H1 (cell line): ENCODE measurements at regions not wholly inside any gene's neighbourhood (a gene's known extent, or its start where the extent isn't known, plus 50 kb on each side); places are given as distances from the start of the nearest gene placed in this dataset.

Experiments
- GABPA ChIP-seq: IDR thresholded peaks from 2 replicates; pipeline ENCODE4 v1.6.1; 2011; ENCODE audit warnings: mild to moderate bottlenecking, low read length, moderate library complexity, borderline replicate concordance; ENCODE audit not compliant: insufficient read depth
- GTF2F1 ChIP-seq: IDR thresholded peaks from 2 replicates; pipeline ENCODE4 v1.6.1; 2012; ENCODE audit warnings: low read depth, low read length, improper control_type of control experiment, borderline replicate concordance
- YY1 ChIP-seq: IDR thresholded peaks from 2 replicates; pipeline ENCODE4 v1.6.1; 2011; ENCODE audit warnings: low read depth, mild to moderate bottlenecking, low read length

- no peak for TF ChIP-seq GABPA
- no peak for TF ChIP-seq GTF2F1
- TF ChIP-seq YY1: no peak
Observed at GRCh38 chr4:92183825-92184224, 119.9 kb upstream of the GRID2 start (continued).
